Colonic mucosa (tissue), 4 donors: ENCODE measurements at regions not wholly inside any gene's neighbourhood (a gene's known extent, or its start where the extent isn't known, plus 50 kb on each side); places are given as distances from the start of the nearest gene placed in this dataset.

Source experiments
- DNase-seq: peaks from one replicate; pipeline ENCODE4 v3.0.0-alpha.2; 2020
- H3K27ac ChIP-seq: fragments of 200-600 bp; one replicate; pipeline ENCODE4 v1.8.0; 2021
- H3K27me3 ChIP-seq: fragments of 200-600 bp; one replicate; pipeline ENCODE4 v1.8.0; 2021
- H3K36me3 ChIP-seq: fragments of 200-600 bp; one replicate; pipeline ENCODE4 v1.8.0; 2021
- H3K4me1 ChIP-seq: fragments of 200-600 bp; one replicate; pipeline ENCODE4 v1.8.0; 2021; ENCODE audit warnings: mild to moderate bottlenecking
- H3K4me3 ChIP-seq: fragments of 200-600 bp; one replicate; pipeline ENCODE4 v1.8.0; 2021
- H3K9ac ChIP-seq, 2 donors: one replicate each; pipeline ENCODE4 v1.7.0; 2013; ENCODE audit warnings: control low read depth in 2 of 2, low read depth in 2 of 2, low read length in 2 of 2
- H3K9me3 ChIP-seq: fragments of 200-600 bp; one replicate; pipeline ENCODE4 v1.8.0; 2021
- intact Hi-C: fragments of 100-400 bp; cut with DNase I; formaldehyde crosslinking; loops from one replicate; pipeline ENCODE4 v1.14.1; 2022
- TF ChIP-seq, protein P1 (sequence below): fragments of 200-600 bp; IDR thresholded peaks from one replicate; pipeline ENCODE4 v1.8.0; 2022; ENCODE audit warnings: antibody characterized with exemption, mild to moderate bottlenecking
- donor health status: healthy.
- donor health status: DM: no; HTN: no; CAD: no.
- donor health status: DM: no; HTN: no; CAD: no.

GRCh38 chr2:66237803-66238379 lies 197.0 kb upstream of the MEIS1 start:
- no peaks in the 10 kb centered on the region for H3K4me1 ChIP-seq
- intact Hi-C loops = no loop called here
- H3K36me3 ChIP-seq = no peaks in the 10 kb centered on the region
- no peak overlapping the region for H3K27ac ChIP-seq
- no peak for DNase-seq
- H3K9ac ChIP-seq = no peak overlapping the region
- H3K9me3 ChIP-seq = no peaks in the 10 kb centered on the region
- no peaks in the 10 kb centered on the region for H3K27me3 ChIP-seq
- H3K4me3 ChIP-seq = no peak overlapping the region
- TF ChIP-seq, protein P1, sequence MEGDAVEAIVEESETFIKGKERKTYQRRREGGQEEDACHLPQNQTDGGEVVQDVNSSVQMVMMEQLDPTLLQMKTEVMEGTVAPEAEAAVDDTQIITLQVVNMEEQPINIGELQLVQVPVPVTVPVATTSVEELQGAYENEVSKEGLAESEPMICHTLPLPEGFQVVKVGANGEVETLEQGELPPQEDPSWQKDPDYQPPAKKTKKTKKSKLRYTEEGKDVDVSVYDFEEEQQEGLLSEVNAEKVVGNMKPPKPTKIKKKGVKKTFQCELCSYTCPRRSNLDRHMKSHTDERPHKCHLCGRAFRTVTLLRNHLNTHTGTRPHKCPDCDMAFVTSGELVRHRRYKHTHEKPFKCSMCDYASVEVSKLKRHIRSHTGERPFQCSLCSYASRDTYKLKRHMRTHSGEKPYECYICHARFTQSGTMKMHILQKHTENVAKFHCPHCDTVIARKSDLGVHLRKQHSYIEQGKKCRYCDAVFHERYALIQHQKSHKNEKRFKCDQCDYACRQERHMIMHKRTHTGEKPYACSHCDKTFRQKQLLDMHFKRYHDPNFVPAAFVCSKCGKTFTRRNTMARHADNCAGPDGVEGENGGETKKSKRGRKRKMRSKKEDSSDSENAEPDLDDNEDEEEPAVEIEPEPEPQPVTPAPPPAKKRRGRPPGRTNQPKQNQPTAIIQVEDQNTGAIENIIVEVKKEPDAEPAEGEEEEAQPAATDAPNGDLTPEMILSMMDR = no peak

GRCh38 chr2:66236816-66237802 lies 197.8 kb upstream of the MEIS1 start:
- intact Hi-C loops = no loop called here
- Histone ChIP-seq H3K27me3 (no peaks in the 10 kb centered on the region), H3K4me3 (no peak overlapping the region), H3K9ac (no peak overlapping the region), H3K4me1 (no peaks in the 10 kb centered on the region), H3K36me3 (no peaks in the 10 kb centered on the region), H3K27ac (no peak overlapping the region), H3K9me3 (no peaks in the 10 kb centered on the region)
- TF ChIP-seq, protein P1 = no peak
- no peak for DNase-seq

DNA sequence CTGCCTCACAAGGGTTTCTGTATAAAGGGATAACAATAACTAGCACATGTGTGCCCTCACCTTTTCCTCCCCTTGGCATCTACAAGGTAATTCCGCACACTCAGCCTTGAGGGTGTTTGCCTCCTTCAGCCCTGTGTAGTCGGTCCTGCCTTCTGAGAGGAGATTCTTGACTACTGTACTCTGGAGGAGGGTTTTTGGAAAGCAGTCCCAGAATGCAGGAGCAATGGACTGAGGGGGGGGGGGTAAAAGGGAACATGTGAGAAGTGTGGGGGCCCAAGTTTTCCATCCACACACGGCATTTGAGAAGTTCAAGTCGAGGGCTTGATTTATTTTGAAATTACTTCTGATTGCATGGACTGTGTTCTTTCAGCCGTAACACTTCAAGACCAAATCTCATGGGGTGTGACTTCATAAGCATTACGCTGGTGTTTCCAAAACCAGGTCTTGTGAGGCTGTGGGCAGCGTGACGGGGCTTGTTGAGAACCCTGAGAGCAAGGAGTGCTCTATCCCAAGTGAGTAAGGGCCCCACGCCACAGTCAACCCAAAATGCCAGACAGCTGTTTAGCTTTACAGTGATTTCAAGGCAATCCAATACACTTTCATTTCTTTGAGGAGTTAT lies 198.7 kb upstream of the MEIS1 start:
- no peaks in the 10 kb centered on the region for H3K4me1 ChIP-seq
- H3K9ac ChIP-seq = no peak overlapping the region
- no peaks in the 10 kb centered on the region for H3K9me3 ChIP-seq
- H3K36me3 ChIP-seq = no peaks in the 10 kb centered on the region
- TF ChIP-seq, protein P1 = no peak
- no peaks in the 10 kb centered on the region for H3K27me3 ChIP-seq
- no peak overlapping the region for H3K27ac ChIP-seq
- no peak for DNase-seq
- H3K4me3 ChIP-seq = no peak overlapping the region
- intact Hi-C loops = no loop called here

- no peak for DNase-seq
- no peaks in the 10 kb centered on the region for H3K36me3 ChIP-seq
- no peaks in the 10 kb centered on the region for H3K9me3 ChIP-seq
- H3K9ac ChIP-seq = no peak overlapping the region
- H3K4me1 ChIP-seq = no peaks in the 10 kb centered on the region
- no peak overlapping the region for H3K4me3 ChIP-seq
- TF ChIP-seq, protein P1 = no peak
- no peaks in the 10 kb centered on the region for H3K27me3 ChIP-seq
- intact Hi-C loops = no loop called here
- no peak overlapping the region for H3K27ac ChIP-seq
These were observed 199.5 kb upstream of the MEIS1 start for GRCh38 chr2:66235428-66235827.

DNA sequence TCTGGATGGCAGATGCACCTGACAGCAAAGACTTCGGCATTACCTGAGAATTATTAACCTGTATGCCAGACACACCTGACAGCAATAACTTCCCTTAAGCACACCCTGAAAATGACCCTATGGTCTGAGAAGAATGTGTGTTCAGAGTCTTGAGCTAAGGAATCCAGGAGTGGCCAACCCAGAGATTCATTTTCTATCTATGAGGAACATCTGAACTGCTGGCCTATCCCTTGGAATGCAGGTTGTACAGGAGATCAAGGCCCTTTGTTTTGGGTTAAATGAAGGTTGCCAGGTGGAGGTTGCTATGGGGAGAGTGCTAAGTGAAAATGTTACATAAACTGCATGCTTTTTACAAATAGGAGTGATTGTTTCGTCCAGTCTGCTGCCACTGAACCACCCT lies 200.9 kb upstream of the MEIS1 start:
- Histone ChIP-seq H3K4me3 (no peak overlapping the region), H3K27ac (no peak overlapping the region), H3K9me3 (no peaks in the 10 kb centered on the region), H3K27me3 (no peaks in the 10 kb centered on the region), H3K36me3 (no peaks in the 10 kb centered on the region), H3K9ac (no peak overlapping the region), H3K4me1 (no peaks in the 10 kb centered on the region)
- intact Hi-C loops = no loop called here
- no peak for DNase-seq
- TF ChIP-seq, protein P1 = no peak
